HepG2 (cell line): ENCODE measurements at regions not wholly inside any gene's neighbourhood (a gene's known extent, or its start where the extent isn't known, plus 50 kb on each side); places are given as distances from the start of the nearest gene placed in this dataset.

Experiments
- ATAC-seq: fragments of 200-7000 bp; cut with Tn5 transposase; 3 replicates; pipeline ENCODE4 v1.9.1; 2020; ENCODE audit warnings: mild to moderate bottlenecking, moderate library complexity
- BruUV-seq: library from RNA; stranded (reverse); fragments of 400-500 nt; replicated peaks from 2 replicates; lab custom pipeline; 2021; lab: Mats Ljungman, UMichigan
- CTCF ChIA-PET: fragments of 300-600 bp; formaldehyde crosslinking; extraction: SDS; loops from one replicate; lab custom pipeline; 2021; ENCODE audit warnings: low total read pairs, inconsistent platforms, low intra/inter-chr PET ratio; lab: Yijun Ruan, JAX
- POLR2A ChIA-PET: fragments of 350-600 bp; sonication (Branson Sonifier 250); formaldehyde crosslinking; loops from one replicate; lab custom pipeline; 2020; ENCODE audit warnings: antibody characterized with exemption, inconsistent platforms; lab: Yijun Ruan, JAX
- DNase-seq: peaks from one replicate; pipeline ENCODE4 v3.0.0-alpha.2; 2015; ENCODE audit warnings: low spot score
- FAIRE-seq: peaks from 3 replicates; lab custom pipeline; 2011; peaks lifted over from hg19 to GRCh38; lab: Jason Lieb, UNC
- H2AFZ ChIP-seq: one replicate; pipeline ENCODE4 v1.6.1; 2011; ENCODE audit warnings: low read length, inconsistent platforms
- H3K27ac ChIP-seq: fragments of 300-600 bp; 3 replicates; pipeline ENCODE4 v1.8.0; 2011; ENCODE audit warnings: mixed run types, mild to moderate bottlenecking, mixed read lengths, low read length, inconsistent platforms; ENCODE audit not compliant: insufficient read depth; ENCODE audit errors: extremely low read length
- H3K27me3 ChIP-seq, 2 experiments: fragments of 200-600 bp in 1 of 2; 2 replicates in 1 of 2; 3 replicates in 1 of 2; pipeline versions ENCODE4 v1.6.0 to v1.8.0; 2011; ENCODE audit warnings: low read length in 2 of 2, mild to moderate bottlenecking in 2 of 2, moderate library complexity in 2 of 2, inconsistent platforms in 1 of 2; ENCODE audit not compliant: insufficient read depth in 2 of 2, control insufficient read depth in 1 of 2
- H3K36me3 ChIP-seq, 2 experiments: fragments of 200-600 bp in 1 of 2; replicated peaks in 1 of 2; 2 replicates in 1 of 2; 3 replicates in 1 of 2; pipeline versions ENCODE4 v1.5.1 to v1.8.0; 2011; ENCODE audit warnings: low read length in 2 of 2, inconsistent platforms in 1 of 2; ENCODE audit not compliant: insufficient read depth in 2 of 2, control insufficient read depth in 1 of 2
- H3K4me1 ChIP-seq: 2 replicates; pipeline ENCODE4 v1.5.1; 2012; ENCODE audit warnings: low read length, inconsistent platforms; ENCODE audit not compliant: insufficient read depth
- H3K4me2 ChIP-seq: 2 replicates; pipeline ENCODE4 v1.6.0; 2011; ENCODE audit warnings: low read depth, low read length, inconsistent platforms
- H3K4me3 ChIP-seq, 3 experiments: fragments of 200-600 bp in 1 of 3; sonication (generic), shearing (Covaris generic) in 1 of 3; replicated peaks in 1 of 3; 2 replicates each; pipeline ENCODE4 v1.5.1; 2011 to 2016; ENCODE audit warnings: low read length in 3 of 3, inconsistent platforms in 2 of 3, low read depth in 2 of 3, mild to moderate bottlenecking in 2 of 3, control low read depth in 1 of 3, mixed read lengths in 1 of 3; ENCODE audit not compliant: insufficient read depth in 1 of 3
- H3K79me2 ChIP-seq: one replicate; pipeline ENCODE4 v1.6.1; 2011; ENCODE audit warnings: low read length, inconsistent platforms; ENCODE audit not compliant: insufficient read depth
- H3K9ac ChIP-seq: 2 replicates; pipeline ENCODE4 v1.6.0; 2011; ENCODE audit warnings: mild to moderate bottlenecking, low read depth, low read length, inconsistent platforms; ENCODE audit not compliant: insufficient read depth
- H3K9me3 ChIP-seq: 2 replicates; pipeline ENCODE4 v1.5.1; 2012; ENCODE audit warnings: mild to moderate bottlenecking, low read length
- H4K20me1 ChIP-seq: 2 replicates; pipeline ENCODE4 v1.6.0; 2011; ENCODE audit warnings: inconsistent platforms, mild to moderate bottlenecking, low read length, moderate library complexity; ENCODE audit not compliant: insufficient read depth
- CBX5 ChIP-seq: sonication (generic); formaldehyde crosslinking; IDR thresholded peaks from 2 replicates; pipeline ENCODE4 v1.4.0; 2020; ENCODE audit warnings: missing genetic modification reagents, borderline replicate concordance
- ESRRA ChIP-seq: sonication (generic); formaldehyde crosslinking; IDR thresholded peaks from 2 replicates; pipeline ENCODE4 v1.5.1; 2020; ENCODE audit warnings: mild to moderate bottlenecking, low read depth, missing genetic modification reagents
- EZH2 ChIP-seq: conservative IDR thresholded peaks from 2 replicates; pipeline ENCODE4 v1.6.1; 2012; ENCODE audit warnings: mild to moderate bottlenecking, low read depth, low read length, moderate library complexity
- KMT2B ChIP-seq: IDR thresholded peaks from 2 replicates; pipeline ENCODE4 v1.6.1; 2016; ENCODE audit warnings: missing genetic modification reagents, missing compliant biosample characterization
- ZNF772 ChIP-seq: sonication (generic); formaldehyde crosslinking; IDR thresholded peaks from 2 replicates; pipeline ENCODE4 v1.5.0; 2020; ENCODE audit warnings: mild to moderate bottlenecking, missing genetic modification reagents
- in situ Hi-C: cut with HindIII; loops from 2 replicates; pipeline ENCODE4 v1.10.0; 2017; ENCODE audit warnings: low pct_unique_long_range_greater_than_20kb; ENCODE audit not compliant: extremely low pct_ligation_motif_present
- intact Hi-C: fragments of 100-400 bp; cut with micrococcal nuclease; formaldehyde crosslinking; loops from one replicate; pipeline ENCODE4 v1.10.0; 2022; ENCODE audit not compliant: unreplicated experiment
- TF ChIP-seq, protein P1 (sequence below): sonication (generic); formaldehyde crosslinking; IDR thresholded peaks from 2 replicates; pipeline ENCODE4 v1.4.0; 2020; ENCODE audit warnings: missing genetic modification reagents, borderline replicate concordance
- TF ChIP-seq, protein P2 (sequence below), 2 experiments: sonication (generic) in 1 of 2; formaldehyde crosslinking in 1 of 2; IDR thresholded peaks; 2 replicates each; pipeline versions ENCODE4 v1.6.1 to v1.9.0; 2014 to 2022; ENCODE audit warnings: antibody characterized with exemption in 1 of 2, borderline replicate concordance in 1 of 2, inconsistent platforms in 1 of 2, low read depth in 1 of 2, missing genetic modification reagents in 1 of 2
- TF ChIP-seq, protein P3 (sequence below): sonication (generic); formaldehyde crosslinking; IDR thresholded peaks from 2 replicates; pipeline ENCODE4 v1.5.0; 2020; ENCODE audit warnings: missing genetic modification reagents, mild to moderate bottlenecking, borderline replicate concordance

DNA sequence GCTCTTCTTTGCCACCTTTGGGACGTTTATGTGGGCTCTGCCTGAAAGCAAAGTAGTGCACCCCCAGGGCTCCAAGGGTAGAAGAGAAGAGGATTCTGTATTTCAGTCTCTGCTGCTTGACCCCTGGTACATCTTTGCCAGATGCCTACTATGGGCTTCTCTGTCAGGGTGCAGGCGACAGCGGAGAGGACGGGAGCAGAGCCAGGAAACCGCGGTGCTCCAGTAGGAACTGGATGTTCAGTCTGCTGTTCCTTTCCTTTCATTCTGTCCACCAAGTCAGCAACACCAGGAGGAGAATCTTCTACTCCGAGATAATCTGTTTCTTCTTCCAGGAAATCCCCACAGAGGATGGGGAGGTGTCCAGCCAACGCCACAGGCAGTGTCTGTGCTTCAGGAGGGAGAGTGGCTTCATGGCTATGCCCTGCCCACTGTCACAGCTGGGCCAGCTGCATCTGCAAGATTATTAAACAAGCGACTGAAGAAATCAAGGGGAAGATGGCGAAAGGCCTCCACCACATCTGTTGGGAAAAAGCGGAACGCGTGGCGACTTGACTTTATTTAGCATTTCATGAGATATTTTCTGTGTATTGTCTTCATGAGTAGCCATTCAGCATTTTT is 398.3 kb downstream of the IRX1 start (continued):
- TF ChIP-seq EZH2 (no peak), KMT2B (CRISPR knock-in tag) (no peak)

DNA sequence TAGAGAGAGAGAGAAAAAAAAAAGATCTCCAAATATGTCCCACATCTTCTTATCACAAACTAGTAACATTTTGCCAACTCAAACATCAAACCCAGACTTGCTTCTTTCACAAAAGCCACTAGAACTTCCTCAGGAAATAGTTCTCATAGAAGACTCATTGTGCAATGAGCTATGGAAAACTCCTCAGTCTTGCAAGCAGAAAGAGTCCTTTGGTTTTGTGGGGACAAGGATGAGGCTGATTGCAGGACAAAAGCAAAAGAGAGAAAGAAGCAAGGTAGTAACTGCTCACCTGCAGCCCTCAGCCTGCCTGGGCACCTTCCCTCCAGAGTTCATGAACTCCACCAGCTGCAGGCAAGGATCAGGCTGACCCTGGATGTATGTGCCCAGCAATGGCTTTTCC is 399.0 kb downstream of the IRX1 start:
- no peak for ATAC-seq

More for the DNA sequence above, 399.0 kb downstream of the IRX1 start:
- ChIA-PET CTCF (no interaction called here), POLR2A (no interaction called here)
- no peaks in the 10 kb centered on the region for H3K79me2 ChIP-seq
- no peak overlapping the region for H3K27ac ChIP-seq
- H3K36me3 ChIP-seq, result no peaks in the 10 kb centered on the region
- H2AFZ ChIP-seq, result no peak overlapping the region
- H3K4me1 ChIP-seq, result no peaks in the 10 kb centered on the region
- FAIRE-seq, result no peak
- in situ Hi-C loops, result no loop called here
- intact Hi-C loops, result no loop called here
- TF ChIP-seq, protein P1, sequence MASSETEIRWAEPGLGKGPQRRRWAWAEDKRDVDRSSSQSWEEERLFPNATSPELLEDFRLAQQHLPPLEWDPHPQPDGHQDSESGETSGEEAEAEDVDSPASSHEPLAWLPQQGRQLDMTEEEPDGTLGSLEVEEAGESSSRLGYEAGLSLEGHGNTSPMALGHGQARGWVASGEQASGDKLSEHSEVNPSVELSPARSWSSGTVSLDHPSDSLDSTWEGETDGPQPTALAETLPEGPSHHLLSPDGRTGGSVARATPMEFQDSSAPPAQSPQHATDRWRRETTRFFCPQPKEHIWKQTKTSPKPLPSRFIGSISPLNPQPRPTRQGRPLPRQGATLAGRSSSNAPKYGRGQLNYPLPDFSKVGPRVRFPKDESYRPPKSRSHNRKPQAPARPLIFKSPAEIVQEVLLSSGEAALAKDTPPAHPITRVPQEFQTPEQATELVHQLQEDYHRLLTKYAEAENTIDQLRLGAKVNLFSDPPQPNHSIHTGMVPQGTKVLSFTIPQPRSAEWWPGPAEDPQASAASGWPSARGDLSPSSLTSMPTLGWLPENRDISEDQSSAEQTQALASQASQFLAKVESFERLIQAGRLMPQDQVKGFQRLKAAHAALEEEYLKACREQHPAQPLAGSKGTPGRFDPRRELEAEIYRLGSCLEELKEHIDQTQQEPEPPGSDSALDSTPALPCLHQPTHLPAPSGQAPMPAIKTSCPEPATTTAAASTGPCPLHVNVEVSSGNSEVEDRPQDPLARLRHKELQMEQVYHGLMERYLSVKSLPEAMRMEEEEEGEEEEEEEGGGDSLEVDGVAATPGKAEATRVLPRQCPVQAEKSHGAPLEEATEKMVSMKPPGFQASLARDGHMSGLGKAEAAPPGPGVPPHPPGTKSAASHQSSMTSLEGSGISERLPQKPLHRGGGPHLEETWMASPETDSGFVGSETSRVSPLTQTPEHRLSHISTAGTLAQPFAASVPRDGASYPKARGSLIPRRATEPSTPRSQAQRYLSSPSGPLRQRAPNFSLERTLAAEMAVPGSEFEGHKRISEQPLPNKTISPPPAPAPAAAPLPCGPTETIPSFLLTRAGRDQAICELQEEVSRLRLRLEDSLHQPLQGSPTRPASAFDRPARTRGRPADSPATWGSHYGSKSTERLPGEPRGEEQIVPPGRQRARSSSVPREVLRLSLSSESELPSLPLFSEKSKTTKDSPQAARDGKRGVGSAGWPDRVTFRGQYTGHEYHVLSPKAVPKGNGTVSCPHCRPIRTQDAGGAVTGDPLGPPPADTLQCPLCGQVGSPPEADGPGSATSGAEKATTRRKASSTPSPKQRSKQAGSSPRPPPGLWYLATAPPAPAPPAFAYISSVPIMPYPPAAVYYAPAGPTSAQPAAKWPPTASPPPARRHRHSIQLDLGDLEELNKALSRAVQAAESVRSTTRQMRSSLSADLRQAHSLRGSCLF (CRISPR knock-in tag), result no peak
- TF ChIP-seq, protein P2, sequence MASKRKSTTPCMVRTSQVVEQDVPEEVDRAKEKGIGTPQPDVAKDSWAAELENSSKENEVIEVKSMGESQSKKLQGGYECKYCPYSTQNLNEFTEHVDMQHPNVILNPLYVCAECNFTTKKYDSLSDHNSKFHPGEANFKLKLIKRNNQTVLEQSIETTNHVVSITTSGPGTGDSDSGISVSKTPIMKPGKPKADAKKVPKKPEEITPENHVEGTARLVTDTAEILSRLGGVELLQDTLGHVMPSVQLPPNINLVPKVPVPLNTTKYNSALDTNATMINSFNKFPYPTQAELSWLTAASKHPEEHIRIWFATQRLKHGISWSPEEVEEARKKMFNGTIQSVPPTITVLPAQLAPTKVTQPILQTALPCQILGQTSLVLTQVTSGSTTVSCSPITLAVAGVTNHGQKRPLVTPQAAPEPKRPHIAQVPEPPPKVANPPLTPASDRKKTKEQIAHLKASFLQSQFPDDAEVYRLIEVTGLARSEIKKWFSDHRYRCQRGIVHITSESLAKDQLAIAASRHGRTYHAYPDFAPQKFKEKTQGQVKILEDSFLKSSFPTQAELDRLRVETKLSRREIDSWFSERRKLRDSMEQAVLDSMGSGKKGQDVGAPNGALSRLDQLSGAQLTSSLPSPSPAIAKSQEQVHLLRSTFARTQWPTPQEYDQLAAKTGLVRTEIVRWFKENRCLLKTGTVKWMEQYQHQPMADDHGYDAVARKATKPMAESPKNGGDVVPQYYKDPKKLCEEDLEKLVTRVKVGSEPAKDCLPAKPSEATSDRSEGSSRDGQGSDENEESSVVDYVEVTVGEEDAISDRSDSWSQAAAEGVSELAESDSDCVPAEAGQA (IDR thresholded peaks at IDR 0.05; ENCODE audit: low read depth), result no peak
- TF ChIP-seq, protein P2 (CRISPR knock-in tag; IDR thresholded peaks at IDR 0.05; ENCODE audit: borderline replicate concordance), result no peak
- no peak for TF ChIP-seq ZNF772 (CRISPR knock-in tag)
- no peak for TF ChIP-seq CBX5
- TF ChIP-seq ESRRA (CRISPR knock-in tag), result no peak
- TF ChIP-seq, protein P3, sequence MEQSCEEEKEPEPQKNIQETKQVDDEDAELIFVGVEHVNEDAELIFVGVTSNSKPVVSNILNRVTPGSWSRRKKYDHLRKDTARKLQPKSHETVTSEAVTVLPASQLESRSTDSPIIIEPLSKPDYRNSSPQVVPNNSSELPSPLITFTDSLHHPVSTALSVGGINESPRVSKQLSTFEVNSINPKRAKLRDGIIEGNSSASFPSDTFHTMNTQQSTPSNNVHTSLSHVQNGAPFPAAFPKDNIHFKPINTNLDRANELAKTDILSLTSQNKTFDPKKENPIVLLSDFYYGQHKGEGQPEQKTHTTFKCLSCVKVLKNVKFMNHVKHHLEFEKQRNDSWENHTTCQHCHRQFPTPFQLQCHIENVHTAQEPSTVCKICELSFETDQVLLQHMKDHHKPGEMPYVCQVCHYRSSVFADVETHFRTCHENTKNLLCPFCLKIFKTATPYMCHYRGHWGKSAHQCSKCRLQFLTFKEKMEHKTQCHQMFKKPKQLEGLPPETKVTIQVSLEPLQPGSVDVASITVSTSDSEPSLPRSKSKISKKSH, result no peak
- TF ChIP-seq, all 625 proteins: peak for 0
- H3K9me3 ChIP-seq, result peaks cover 95% of the 10 kb centered on the region
- H3K4me2 ChIP-seq, result no peak overlapping the region
- no TSS peak for BruUV-seq
- no peak overlapping the region for H3K4me3 ChIP-seq
- H3K9ac ChIP-seq, result no peak overlapping the region
- DNase-seq, result no peak
- no peaks in the 10 kb centered on the region for H3K27me3 ChIP-seq
- no peaks in the 10 kb centered on the region for H4K20me1 ChIP-seq
